Kidney (tissue), 13 donors: ENCODE measurements at regions not wholly inside any gene's neighbourhood (a gene's known extent, or its start where the extent isn't known, plus 50 kb on each side); places are given as distances from the start of the nearest gene placed in this dataset.

ENCODE experiments used
- DNase-seq, 5 donors: peaks; one replicate each; pipeline ENCODE4 v3.0.0-alpha.2; 2013 to 2020
- FAIRE-seq: peaks from 2 replicates; lab custom pipeline; 2012; peaks lifted over from hg19 to GRCh38; lab: Jason Lieb, UNC
- H3K27ac ChIP-seq, 2 donors: one replicate each; pipeline ENCODE4 v1.7.0; 2013; ENCODE audit warnings: low read depth in 2 of 2, low read length in 2 of 2, inconsistent platforms in 1 of 2
- H3K27me3 ChIP-seq: one replicate; pipeline ENCODE4 v1.7.1; 2013; ENCODE audit warnings: low read length, inconsistent platforms; ENCODE audit not compliant: control insufficient read depth, insufficient read depth
- H3K36me3 ChIP-seq, 3 donors: one replicate each; pipeline versions ENCODE4 v1.7.0 to v1.7.1; 2013; ENCODE audit warnings: low read length in 3 of 3, control low read depth in 1 of 3, inconsistent platforms in 1 of 3; ENCODE audit not compliant: insufficient read depth in 3 of 3, control insufficient read depth in 2 of 3
- H3K4me1 ChIP-seq, 3 donors: one replicate each; pipeline versions ENCODE4 v1.7.0 to v1.7.1; 2013; ENCODE audit warnings: low read length in 3 of 3, inconsistent platforms in 1 of 3, low read depth in 1 of 3; ENCODE audit not compliant: control insufficient read depth in 2 of 3, insufficient read depth in 2 of 3
- H3K4me3 ChIP-seq, 3 donors: one replicate each; pipeline versions ENCODE4 v1.7.0 to v1.8.1; 2013; ENCODE audit warnings: low read length in 3 of 3, control low read depth in 1 of 3, inconsistent platforms in 1 of 3
- H3K9ac ChIP-seq, 3 donors: one replicate each; pipeline versions ENCODE4 v1.7.0 to v1.7.1; 2013; ENCODE audit warnings: low read length in 3 of 3, control low read depth in 1 of 3, inconsistent platforms in 1 of 3
- H3K9me3 ChIP-seq, 3 donors: one replicate each; pipeline versions ENCODE4 v1.7.0 to v1.7.1; 2013; ENCODE audit warnings: low read length in 3 of 3, control low read depth in 1 of 3, inconsistent platforms in 1 of 3; ENCODE audit not compliant: control insufficient read depth in 2 of 3, insufficient read depth in 1 of 3
- intact Hi-C: fragments of 100-400 bp; cut with DNase I; formaldehyde crosslinking; loops from one replicate; pipeline ENCODE4 v1.11.1; 2022
- TF ChIP-seq, protein P1 (sequence below): IDR thresholded peaks from 3 replicates; pipeline ENCODE4 v1.5.1; 2012; ENCODE audit warnings: mild to moderate bottlenecking, moderate library complexity, borderline replicate concordance; ENCODE audit not compliant: insufficient read depth; ENCODE audit errors: extremely low read depth
- donor health status: control.
- donor health status: control.
- donor health status: control.
- donor health status: control.
- donor health status: control.
- donor health status: DM: yes; HTN: yes; CAD: no.
- donor health status: Normal renal cell carcinoma (clear cell type).

DNA sequence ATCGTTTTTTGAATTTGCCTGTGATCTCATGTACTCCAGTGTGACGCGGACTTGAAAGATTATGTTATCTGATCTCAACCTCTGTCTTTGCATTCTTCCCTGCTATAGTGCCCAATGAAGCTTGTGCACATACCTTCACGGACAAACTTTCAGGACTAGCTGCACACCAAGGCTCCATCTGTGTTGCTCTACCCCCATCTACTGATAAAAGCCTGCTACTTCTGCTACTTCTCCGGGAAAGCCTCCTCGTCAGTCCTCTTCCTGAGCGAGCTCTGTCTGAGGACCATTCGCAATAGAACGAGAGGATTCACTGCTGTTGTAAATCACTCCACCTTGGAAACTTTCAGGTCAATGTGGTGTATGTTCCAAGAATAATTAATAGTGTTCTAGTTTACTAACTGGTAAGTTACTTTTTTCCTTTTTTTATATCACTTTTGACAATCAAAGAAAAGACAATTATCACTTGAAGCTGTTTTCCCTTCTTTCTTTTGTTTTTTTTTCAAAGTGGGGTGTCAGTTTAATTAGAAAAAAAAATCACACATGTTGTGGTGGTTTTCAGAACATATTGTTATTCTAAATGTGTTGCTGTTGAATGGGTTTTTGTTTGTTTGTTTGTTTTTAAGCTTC, 217.6 kb downstream of the ARRDC4 start:
- peak in 4 of 5 donors; percentile 80 to 96 (median 92) for DNase-seq

DNA sequence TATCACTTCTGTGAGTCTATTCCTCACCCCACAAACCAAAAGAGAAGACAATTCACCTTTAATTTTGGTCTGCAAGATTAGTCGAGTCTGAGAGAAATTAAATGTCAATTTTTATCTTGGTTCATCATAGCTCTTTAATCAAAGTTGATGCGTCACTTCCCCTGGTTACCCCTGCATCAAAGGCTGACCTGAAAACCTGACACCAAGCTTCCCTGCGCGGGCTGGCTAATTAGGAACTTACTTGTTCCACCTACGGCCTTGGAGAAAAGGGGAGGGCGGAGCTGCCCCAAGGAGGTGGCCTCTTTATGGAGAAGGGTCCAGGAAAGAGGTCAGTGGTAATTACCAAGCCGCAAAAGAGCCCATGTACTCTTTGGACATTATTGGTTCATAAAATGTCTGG, 218.4 kb downstream of the ARRDC4 start:
- intact Hi-C loops: no loop called here
- no peak overlapping the region for H3K4me3 ChIP-seq
- no peaks in the 10 kb centered on the region for H3K36me3 ChIP-seq
- TF ChIP-seq, protein P1, sequence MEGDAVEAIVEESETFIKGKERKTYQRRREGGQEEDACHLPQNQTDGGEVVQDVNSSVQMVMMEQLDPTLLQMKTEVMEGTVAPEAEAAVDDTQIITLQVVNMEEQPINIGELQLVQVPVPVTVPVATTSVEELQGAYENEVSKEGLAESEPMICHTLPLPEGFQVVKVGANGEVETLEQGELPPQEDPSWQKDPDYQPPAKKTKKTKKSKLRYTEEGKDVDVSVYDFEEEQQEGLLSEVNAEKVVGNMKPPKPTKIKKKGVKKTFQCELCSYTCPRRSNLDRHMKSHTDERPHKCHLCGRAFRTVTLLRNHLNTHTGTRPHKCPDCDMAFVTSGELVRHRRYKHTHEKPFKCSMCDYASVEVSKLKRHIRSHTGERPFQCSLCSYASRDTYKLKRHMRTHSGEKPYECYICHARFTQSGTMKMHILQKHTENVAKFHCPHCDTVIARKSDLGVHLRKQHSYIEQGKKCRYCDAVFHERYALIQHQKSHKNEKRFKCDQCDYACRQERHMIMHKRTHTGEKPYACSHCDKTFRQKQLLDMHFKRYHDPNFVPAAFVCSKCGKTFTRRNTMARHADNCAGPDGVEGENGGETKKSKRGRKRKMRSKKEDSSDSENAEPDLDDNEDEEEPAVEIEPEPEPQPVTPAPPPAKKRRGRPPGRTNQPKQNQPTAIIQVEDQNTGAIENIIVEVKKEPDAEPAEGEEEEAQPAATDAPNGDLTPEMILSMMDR: no peak
- H3K27me3 ChIP-seq: peaks cover 8% of the 10 kb centered on the region
- no peak overlapping the region for H3K27ac ChIP-seq
- H3K9ac ChIP-seq: no peak overlapping the region
- no peaks in the 10 kb centered on the region for H3K9me3 ChIP-seq
- DNase-seq: peak in 3 of 5 donors; percentile 31 to 65 (median 61)
- no peak for FAIRE-seq
- no peaks in the 10 kb centered on the region for H3K4me1 ChIP-seq

More for the DNA sequence above, 217.6 kb downstream of the ARRDC4 start:
- peak overlapping the region in 1 of 3 donors; percentile 13 for H3K4me3 ChIP-seq
- peak; percentile 73 for FAIRE-seq
- no peak overlapping the region for H3K27ac ChIP-seq
- intact Hi-C loops: no loop called here
- TF ChIP-seq, protein P1: peak; percentile 66
- no peak overlapping the region for H3K9ac ChIP-seq
- H3K27me3 ChIP-seq: peaks cover 8% of the 10 kb centered on the region
- no peaks in the 10 kb centered on the region for H3K4me1 ChIP-seq
- no peaks in the 10 kb centered on the region for H3K9me3 ChIP-seq
- no peaks in the 10 kb centered on the region for H3K36me3 ChIP-seq

DNA sequence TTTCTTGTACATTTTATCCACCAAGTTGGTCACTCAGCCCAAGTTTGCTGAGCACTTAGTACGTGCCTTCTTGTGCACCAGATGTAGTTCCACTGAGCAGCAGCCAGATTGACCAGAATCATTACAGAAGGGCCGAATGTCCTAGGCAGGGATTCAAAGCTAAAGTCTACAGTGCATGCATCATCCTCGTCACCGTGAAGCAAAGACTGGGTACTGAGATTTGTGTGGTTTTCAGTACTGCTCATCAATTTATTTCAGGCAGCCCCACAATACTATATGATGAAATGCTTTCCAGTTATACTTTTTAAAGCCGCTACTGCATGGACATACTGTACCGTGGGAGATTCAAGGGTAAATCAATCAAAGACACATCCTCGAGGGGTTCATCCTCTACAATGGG, 227.0 kb downstream of the ARRDC4 start:
- intact Hi-C loops: no loop called here
- Histone ChIP-seq H3K4me3 (no peak overlapping the region), H3K36me3 (no peaks in the 10 kb centered on the region), H3K9me3 (no peaks in the 10 kb centered on the region), H3K27ac (no peak overlapping the region), H3K9ac (no peak overlapping the region), H3K4me1 (no peaks in the 10 kb centered on the region), H3K27me3 (no peaks in the 10 kb centered on the region)
- no peak for FAIRE-seq
- no peak for DNase-seq
- TF ChIP-seq, protein P1: no peak

DNA sequence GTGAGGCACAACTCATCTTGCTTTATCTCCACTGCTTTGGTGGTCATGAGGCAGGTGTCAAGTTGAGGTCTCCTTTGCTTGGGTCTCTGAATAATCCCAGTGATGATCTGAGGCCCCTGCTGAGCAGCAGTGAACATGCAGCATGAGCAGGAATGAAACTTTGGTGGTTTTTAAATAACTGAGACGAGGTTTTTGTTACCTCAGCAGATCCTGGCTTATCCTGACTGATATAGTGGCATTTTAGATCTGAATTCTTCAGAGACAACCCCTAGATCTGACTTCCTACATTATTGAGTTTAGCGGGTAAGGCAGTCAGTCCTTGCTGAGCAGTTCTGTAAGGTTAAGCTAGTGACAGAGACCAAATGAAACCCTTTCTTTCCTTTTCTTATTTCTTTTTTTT, 230.4 kb downstream of the ARRDC4 start:
- DNase-seq: no peak
- no peaks in the 10 kb centered on the region for H3K9me3 ChIP-seq
- H3K4me1 ChIP-seq: no peaks in the 10 kb centered on the region
- intact Hi-C loops: no loop called here
- TF ChIP-seq, protein P1: no peak
- no peak overlapping the region for H3K4me3 ChIP-seq
- H3K27me3 ChIP-seq: no peaks in the 10 kb centered on the region
- no peak overlapping the region for H3K9ac ChIP-seq
- H3K27ac ChIP-seq: no peak overlapping the region
- FAIRE-seq: no peak
- H3K36me3 ChIP-seq: no peaks in the 10 kb centered on the region
